ENCODE measurements at regions not wholly inside any gene's neighbourhood (a gene's known extent, or its start where the extent isn't known, plus 50 kb on each side); places are given as distances from the start of the nearest gene placed in this dataset.

- TF ChIP-seq CTCF (IDR thresholded peaks at IDR 0.05) (no peak), POLR2A (IDR thresholded peaks at IDR 0.05) (no peak)
Observed at GRCh38 chr6:15132854-15133670, 112.8 kb upstream of the JARID2 start.
